ENCODE measurements at regions not wholly inside any gene's neighbourhood (a gene's known extent, or its start where the extent isn't known, plus 50 kb on each side); places are given as distances from the start of the nearest gene placed in this dataset.
A peak's percentile ranks its signal among the peaks of the same experiment; 100 is the strongest.

GRCh38 chr7:155227788-155228458 lies 69.8 kb upstream of the INSIG1 start:
- Mint-ChIP-seq H3K4me3 (0 out of 3 replicates have a peak overlapping the region, but pooled peaks have one; percentile 10), H3K27ac (0 out of 2 replicates have a peak overlapping the region, but pooled peaks have one; percentile 71), H3K4me1 (peaks cover 39% of the 10 kb centered on the region), H3K9me3 (no peaks in the 10 kb centered on the region; the same call in 2 of the 3 replicates), H3K27me3 (ENCODE audit: insufficient read depth, low read depth, poor library complexity) (peaks cover 29% of the 10 kb centered on the region), H3K36me3 (ENCODE audit: low read depth) (no peaks in the 10 kb centered on the region; the same call in 2 of the 3 replicates)
- no peaks in the 10 kb centered on the region for H3K9me2 ChIP-seq (ENCODE audit: insufficient read depth)
- no peak overlapping the region for H3K4me3 ChIP-seq
- H3K4me2 ChIP-seq = peak overlapping the region; percentile 31
- TF ChIP-seq, protein P1, sequence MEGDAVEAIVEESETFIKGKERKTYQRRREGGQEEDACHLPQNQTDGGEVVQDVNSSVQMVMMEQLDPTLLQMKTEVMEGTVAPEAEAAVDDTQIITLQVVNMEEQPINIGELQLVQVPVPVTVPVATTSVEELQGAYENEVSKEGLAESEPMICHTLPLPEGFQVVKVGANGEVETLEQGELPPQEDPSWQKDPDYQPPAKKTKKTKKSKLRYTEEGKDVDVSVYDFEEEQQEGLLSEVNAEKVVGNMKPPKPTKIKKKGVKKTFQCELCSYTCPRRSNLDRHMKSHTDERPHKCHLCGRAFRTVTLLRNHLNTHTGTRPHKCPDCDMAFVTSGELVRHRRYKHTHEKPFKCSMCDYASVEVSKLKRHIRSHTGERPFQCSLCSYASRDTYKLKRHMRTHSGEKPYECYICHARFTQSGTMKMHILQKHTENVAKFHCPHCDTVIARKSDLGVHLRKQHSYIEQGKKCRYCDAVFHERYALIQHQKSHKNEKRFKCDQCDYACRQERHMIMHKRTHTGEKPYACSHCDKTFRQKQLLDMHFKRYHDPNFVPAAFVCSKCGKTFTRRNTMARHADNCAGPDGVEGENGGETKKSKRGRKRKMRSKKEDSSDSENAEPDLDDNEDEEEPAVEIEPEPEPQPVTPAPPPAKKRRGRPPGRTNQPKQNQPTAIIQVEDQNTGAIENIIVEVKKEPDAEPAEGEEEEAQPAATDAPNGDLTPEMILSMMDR (conservative IDR thresholded peaks at IDR 0.05; ENCODE audit: low read depth in 2 of 2) = no peak
- no peak overlapping the region for H3K27ac ChIP-seq (ENCODE audit: low read depth)
- DNase-seq (ENCODE audit: low spot score) (peak; percentile 62), ATAC-seq (peak; percentile 76)
- peaks cover 14% of the 10 kb centered on the region for H3K4me1 ChIP-seq (ENCODE audit: insufficient read depth)
- no peaks in the 10 kb centered on the region for H3K36me3 ChIP-seq (ENCODE audit: insufficient read depth)
- H2AFZ ChIP-seq = peak overlapping the region; percentile 88
- H3K27me3 ChIP-seq (ENCODE audit: insufficient read depth) = no peaks in the 10 kb centered on the region
- H3F3A ChIP-seq (replicated peaks; ENCODE audit: low read depth) = no peaks in the 10 kb centered on the region
- no peaks in the 10 kb centered on the region for H3K79me2 ChIP-seq (replicated peaks; ENCODE audit: insufficient read depth)
- no peaks in the 10 kb centered on the region for H4K20me1 ChIP-seq (replicated peaks; ENCODE audit: insufficient read depth)

DNA sequence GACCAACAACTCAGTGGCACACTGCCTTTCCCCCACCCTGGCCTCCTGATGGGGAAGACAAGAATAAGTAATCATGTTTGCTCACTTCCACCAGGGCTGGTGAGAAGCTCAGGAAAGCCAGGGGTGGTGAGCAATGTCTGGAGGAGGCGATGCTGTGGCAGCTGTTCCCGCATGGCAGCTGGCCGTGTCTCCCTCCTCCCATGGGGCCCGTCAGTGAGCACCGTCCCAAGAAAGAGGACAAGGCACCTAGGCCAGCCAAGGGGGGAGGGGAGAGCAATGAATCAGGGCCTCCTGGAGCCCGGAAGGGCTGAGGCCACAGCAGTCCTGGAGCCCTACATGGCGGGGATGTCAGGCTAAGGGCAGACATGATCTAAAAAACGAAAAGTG lies 69.2 kb upstream of the INSIG1 start:
- peaks cover 36% of the 10 kb centered on the region for H3K4me1 Mint-ChIP-seq

More for the DNA sequence above, 69.2 kb upstream of the INSIG1 start:
- Histone ChIP-seq H2AFZ (peak overlapping the region; percentile 88; the same call in 1 of the 2 replicates), H3K4me3 (no peak overlapping the region), H3K79me2 (replicated peaks; ENCODE audit: insufficient read depth) (no peaks in the 10 kb centered on the region), H3K4me1 (ENCODE audit: insufficient read depth) (peaks cover 14% of the 10 kb centered on the region), H3K27ac (ENCODE audit: low read depth) (no peak overlapping the region), H4K20me1 (replicated peaks; ENCODE audit: insufficient read depth) (no peaks in the 10 kb centered on the region), H3K36me3 (ENCODE audit: insufficient read depth) (no peaks in the 10 kb centered on the region), H3F3A (replicated peaks; ENCODE audit: low read depth) (no peaks in the 10 kb centered on the region), H3K27me3 (ENCODE audit: insufficient read depth) (no peaks in the 10 kb centered on the region), H3K9me2 (ENCODE audit: insufficient read depth) (no peaks in the 10 kb centered on the region), H3K4me2 (no peak overlapping the region)
- no peak overlapping the region for H3K4me3 Mint-ChIP-seq
- no peak overlapping the region for H3K27ac Mint-ChIP-seq
- DNase-seq (ENCODE audit: low spot score) (no peak), ATAC-seq (no peak)
- TF ChIP-seq, protein P2, sequence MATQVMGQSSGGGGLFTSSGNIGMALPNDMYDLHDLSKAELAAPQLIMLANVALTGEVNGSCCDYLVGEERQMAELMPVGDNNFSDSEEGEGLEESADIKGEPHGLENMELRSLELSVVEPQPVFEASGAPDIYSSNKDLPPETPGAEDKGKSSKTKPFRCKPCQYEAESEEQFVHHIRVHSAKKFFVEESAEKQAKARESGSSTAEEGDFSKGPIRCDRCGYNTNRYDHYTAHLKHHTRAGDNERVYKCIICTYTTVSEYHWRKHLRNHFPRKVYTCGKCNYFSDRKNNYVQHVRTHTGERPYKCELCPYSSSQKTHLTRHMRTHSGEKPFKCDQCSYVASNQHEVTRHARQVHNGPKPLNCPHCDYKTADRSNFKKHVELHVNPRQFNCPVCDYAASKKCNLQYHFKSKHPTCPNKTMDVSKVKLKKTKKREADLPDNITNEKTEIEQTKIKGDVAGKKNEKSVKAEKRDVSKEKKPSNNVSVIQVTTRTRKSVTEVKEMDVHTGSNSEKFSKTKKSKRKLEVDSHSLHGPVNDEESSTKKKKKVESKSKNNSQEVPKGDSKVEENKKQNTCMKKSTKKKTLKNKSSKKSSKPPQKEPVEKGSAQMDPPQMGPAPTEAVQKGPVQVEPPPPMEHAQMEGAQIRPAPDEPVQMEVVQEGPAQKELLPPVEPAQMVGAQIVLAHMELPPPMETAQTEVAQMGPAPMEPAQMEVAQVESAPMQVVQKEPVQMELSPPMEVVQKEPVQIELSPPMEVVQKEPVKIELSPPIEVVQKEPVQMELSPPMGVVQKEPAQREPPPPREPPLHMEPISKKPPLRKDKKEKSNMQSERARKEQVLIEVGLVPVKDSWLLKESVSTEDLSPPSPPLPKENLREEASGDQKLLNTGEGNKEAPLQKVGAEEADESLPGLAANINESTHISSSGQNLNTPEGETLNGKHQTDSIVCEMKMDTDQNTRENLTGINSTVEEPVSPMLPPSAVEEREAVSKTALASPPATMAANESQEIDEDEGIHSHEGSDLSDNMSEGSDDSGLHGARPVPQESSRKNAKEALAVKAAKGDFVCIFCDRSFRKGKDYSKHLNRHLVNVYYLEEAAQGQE (IDR thresholded peaks at IDR 0.05; ENCODE audit: unreplicated experiment) = no peak
- TF ChIP-seq EZH2 (IDR thresholded peaks at IDR 0.05; ENCODE audit: low read depth, unreplicated experiment) (no peak), ZNF114 (CRISPR knock-in tag; IDR thresholded peaks at IDR 0.05) (no peak), ZNF462 (CRISPR knock-in tag; IDR thresholded peaks at IDR 0.05) (no peak), ZNF331 (CRISPR knock-in tag; IDR thresholded peaks at IDR 0.05; ENCODE audit: low read depth) (no peak), JUNB (IDR thresholded peaks at IDR 0.05; ENCODE audit: unreplicated experiment) (no peak), POLR2AphosphoS5 (IDR thresholded peaks at IDR 0.05; ENCODE audit: low read depth) (no peak), EZH2phosphoT487 (IDR thresholded peaks at IDR 0.05; ENCODE audit: unreplicated experiment) (no peak)
- H3K27me3 Mint-ChIP-seq (ENCODE audit: insufficient read depth, low read depth, poor library complexity) = peaks cover 29% of the 10 kb centered on the region
- H3K9me3 Mint-ChIP-seq = no peaks in the 10 kb centered on the region; the same call in 2 of the 3 replicates
- no peaks in the 10 kb centered on the region; the same call in 2 of the 3 replicates for H3K36me3 Mint-ChIP-seq (ENCODE audit: low read depth)

Data from GM23338 (cell line).